ENCODE measurements at regions not wholly inside any gene's neighbourhood (a gene's known extent, or its start where the extent isn't known, plus 50 kb on each side); places are given as distances from the start of the nearest gene placed in this dataset.

- H3K36me3 ChIP-seq (ENCODE audit: control insufficient read depth in 2 of 2, insufficient read depth in 2 of 2, low read length in 1 of 2) = no peaks in the 10 kb centered on the region
- ChIA-PET RAD21 (ENCODE audit: unreplicated experiment) (interaction anchor here (0.9 to 4.8 kb wide), 5 partner anchors 64 to 240 kb away, joined by 3 to 21 read pairs (median 4); no protein-coding TSS in a partner anchor), CTCF (interaction anchor here (0.5 to 5.4 kb wide), 10 partner anchors 9 to 250 kb away, joined by 3 to 70 read pairs (median 4); no protein-coding TSS in a partner anchor), POLR2A (no interaction called here), SMC1A (ENCODE audit: uncharacterized antibody, unreplicated experiment) (interaction anchor here (0.7 to 3.0 kb wide), 8 partner anchors 11 to 252 kb away, joined by 3 to 22 read pairs (median 4); no protein-coding TSS in a partner anchor)
- FAIRE-seq = peak; percentile 65
- no TSS peak for BruUV-seq (replicated peaks)
- no peak overlapping the region for H3K4me2 ChIP-seq (ENCODE audit: control insufficient read depth, insufficient read depth)
- no peak for DNase-seq (ENCODE audit: low read depth, low spot score)
- ATAC-seq = no peak
- no peak overlapping the region for H3K27ac ChIP-seq (ENCODE audit: control insufficient read depth, insufficient read depth)
- H3K4me3 ChIP-seq = no peak overlapping the region
- intact Hi-C loops (cut with micrococcal nuclease; ENCODE audit: unreplicated experiment) (loop anchor here (1.0 kb wide), 1 partner anchor 230 kb away; no protein-coding TSS in a partner anchor), in situ Hi-C loops (cut with MboI) (loop anchor here (25.0 kb wide), 1 partner anchor 414 kb away; no protein-coding TSS in a partner anchor)
- H3K27me3 ChIP-seq (replicated peaks in 1 of 2; ENCODE audit: control insufficient read depth in 2 of 2, insufficient read depth in 2 of 2, low read length in 1 of 2) = no peaks in the 10 kb centered on the region
- TF ChIP-seq SMC3 (IDR thresholded peaks at IDR 0.05; ENCODE audit: borderline replicate concordance, low read length) = peak; percentile 53; the same call in 1 of the 2 replicates
- TF ChIP-seq ZNF274 (IDR thresholded peaks at IDR 0.05; ENCODE audit: insufficient read depth, insufficient read length) = no peak
- TF ChIP-seq MEF2B (IDR thresholded peaks at IDR 0.05; ENCODE audit: partially characterized antibody, poor library complexity, severe bottlenecking) = no peak
- TF ChIP-seq CTCF (IDR thresholded peaks at IDR 0.05 in 2 of 3, conservative IDR thresholded peaks at IDR 0.05 in 1 of 3; ENCODE audit: control insufficient read depth in 2 of 3, extremely low read depth in 1 of 3, insufficient read depth in 1 of 3, low read depth in 3 of 3, low read length in 3 of 3) = peak; percentile 22 to 42 (median 37); a peak in 5 of 6 replicates
- TF ChIP-seq HDAC2 (IDR thresholded peaks at IDR 0.05) = no peak
- peak; percentile 58 for TF ChIP-seq RAD21 (IDR thresholded peaks at IDR 0.05; ENCODE audit: insufficient read depth, low read depth, low read length)
- no peak for TF ChIP-seq NR2C1 (IDR thresholded peaks at IDR 0.05)
- TF ChIP-seq, protein P1, sequence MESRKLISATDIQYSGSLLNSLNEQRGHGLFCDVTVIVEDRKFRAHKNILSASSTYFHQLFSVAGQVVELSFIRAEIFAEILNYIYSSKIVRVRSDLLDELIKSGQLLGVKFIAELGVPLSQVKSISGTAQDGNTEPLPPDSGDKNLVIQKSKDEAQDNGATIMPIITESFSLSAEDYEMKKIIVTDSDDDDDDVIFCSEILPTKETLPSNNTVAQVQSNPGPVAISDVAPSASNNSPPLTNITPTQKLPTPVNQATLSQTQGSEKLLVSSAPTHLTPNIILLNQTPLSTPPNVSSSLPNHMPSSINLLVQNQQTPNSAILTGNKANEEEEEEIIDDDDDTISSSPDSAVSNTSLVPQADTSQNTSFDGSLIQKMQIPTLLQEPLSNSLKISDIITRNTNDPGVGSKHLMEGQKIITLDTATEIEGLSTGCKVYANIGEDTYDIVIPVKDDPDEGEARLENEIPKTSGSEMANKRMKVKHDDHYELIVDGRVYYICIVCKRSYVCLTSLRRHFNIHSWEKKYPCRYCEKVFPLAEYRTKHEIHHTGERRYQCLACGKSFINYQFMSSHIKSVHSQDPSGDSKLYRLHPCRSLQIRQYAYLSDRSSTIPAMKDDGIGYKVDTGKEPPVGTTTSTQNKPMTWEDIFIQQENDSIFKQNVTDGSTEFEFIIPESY (IDR thresholded peaks at IDR 0.05) = no peak
- peaks cover 19% of the 10 kb centered on the region for H3K4me1 ChIP-seq (ENCODE audit: control insufficient read depth, insufficient read depth, low read length)
- no peaks in the 10 kb centered on the region for H4K20me1 ChIP-seq (ENCODE audit: control insufficient read depth, insufficient read depth)
- no peak overlapping the region for H2AFZ ChIP-seq (ENCODE audit: control insufficient read depth, low read depth, low read length)
- no peaks in the 10 kb centered on the region for H3K79me2 ChIP-seq (ENCODE audit: control insufficient read depth, insufficient read depth, low read length)
- H3K9me3 ChIP-seq (replicated peaks; ENCODE audit: control insufficient read depth, insufficient read depth, low read length) = no peaks in the 10 kb centered on the region; the same call in 1 of the 3 replicates
- no peak overlapping the region for H3K9ac ChIP-seq (ENCODE audit: control insufficient read depth, insufficient read depth, low read length)
Observed at GRCh38 chr11:19323502-19323901, 82.8 kb upstream of the E2F8 start.

Data from GM12878 (cell line).